ENCODE measurements at regions not wholly inside any gene's neighbourhood (a gene's known extent, or its start where the extent isn't known, plus 50 kb on each side); places are given as distances from the start of the nearest gene placed in this dataset.
A peak's percentile ranks its signal among the peaks of the same experiment; 100 is the strongest.

- POLR2A ChIA-PET, result no interaction called here
These were observed 816.4 kb upstream of the FRG1 start for GRCh38 chr4:189124149-189124758.

GRCh38 chr4:189124791-189125190, 815.9 kb upstream of the FRG1 start:
- Histone ChIP-seq H3K4me1 (peaks cover 5% of the 10 kb centered on the region; the same call in 2 of the 3 replicates), H3K4me3 (no peak overlapping the region), H3K9me3 (no peaks in the 10 kb centered on the region), H3K27ac (no peak overlapping the region; a peak in 1 of 6 replicates), H3K4me2 (no peak overlapping the region)
- POLR2A ChIA-PET, result no interaction called here
- ATAC-seq, result no peak
- CTCF ChIA-PET, result interaction anchor here (0.6 to 2.0 kb wide), 9 partner anchors 8 to 1519 kb away, joined by 3 to 12 read pairs (median 5); no protein-coding TSS in a partner anchor
- DNase-seq (ENCODE audit: low read depth in 1 of 2, low spot score in 1 of 2), result no peak
- no peak for TF ChIP-seq FOSL2 (IDR thresholded peaks at IDR 0.05)
- no peak for TF ChIP-seq FOSL2 (CRISPR knock-in tag; IDR thresholded peaks at IDR 0.05)
- TF ChIP-seq CEBPB (IDR thresholded peaks at IDR 0.05), result no peak
- TF ChIP-seq NFE2L2 (conservative IDR thresholded peaks at IDR 0.05; ENCODE audit: low read length), result no peak
- no peak for TF ChIP-seq PBX3 (IDR thresholded peaks at IDR 0.05)
- TF ChIP-seq RNF2 (IDR thresholded peaks at IDR 0.05; ENCODE audit: borderline replicate concordance, low read depth), result no peak
- no peak for TF ChIP-seq ATOH8 (CRISPR knock-in tag; IDR thresholded peaks at IDR 0.05; ENCODE audit: low read depth)
- FAIRE-seq, result no peak
- 84% methylated on average over 4 of the region's 4 CpGs for WGBS (ENCODE audit: missing lambda C conversion rate)

More at GRCh38 chr4:189124149-189124758, 816.4 kb upstream of the FRG1 start:
- Histone ChIP-seq H3K4me1 (peaks cover 5% of the 10 kb centered on the region; the same call in 2 of the 3 replicates), H3K4me2 (0 out of 3 replicates have a peak overlapping the region, but pooled peaks have one; percentile 37), H3K4me3 (no peak overlapping the region), H3K27ac (peak overlapping the region in 1 of 2 experiments; percentile 16; a peak in 2 of 6 replicates), H3K9me3 (no peaks in the 10 kb centered on the region)
- CTCF ChIA-PET, result interaction anchor here (0.6 to 2.0 kb wide), 11 partner anchors 9 to 1518 kb away, joined by 3 to 12 read pairs (median 4); no protein-coding TSS in a partner anchor
- WGBS (ENCODE audit: missing lambda C conversion rate), result 16% methylated on average over 10 of the region's 10 CpGs
- FAIRE-seq, result no peak
- peak in 1 of 2 experiments; percentile 58 for DNase-seq (ENCODE audit: low read depth in 1 of 2, low spot score in 1 of 2)
- TF ChIP-seq SMC3 (IDR thresholded peaks at IDR 0.05) (peak; percentile 77), BCL3 (IDR thresholded peaks at IDR 0.05) (no peak), CTCF (IDR thresholded peaks at IDR 0.05) (peak; percentile 62), RAD21 (conservative IDR thresholded peaks at IDR 0.05 in 1 of 2, IDR thresholded peaks at IDR 0.05 in 1 of 2) (peak; percentile 85 to 88), FOXS1 (CRISPR knock-in tag; IDR thresholded peaks at IDR 0.05) (no peak), MAFK (IDR thresholded peaks at IDR 0.05; ENCODE audit: partially characterized antibody) (no peak), ATOH8 (CRISPR knock-in tag; IDR thresholded peaks at IDR 0.05; ENCODE audit: low read depth) (no peak)
- peak in 1 of 2 experiments; percentile 66; a peak in 2 of 6 replicates for ATAC-seq

- no peaks in the 10 kb centered on the region for H3K9me3 ChIP-seq
- no peak overlapping the region for H3K4me3 ChIP-seq
- no peak overlapping the region for H3K27ac ChIP-seq
- POLR2A ChIA-PET, result no interaction called here
- ATAC-seq (no peak), FAIRE-seq (no peak), DNase-seq (ENCODE audit: low read depth in 1 of 2, low spot score in 1 of 2) (no peak)
- peaks cover 5% of the 10 kb centered on the region; the same call in 2 of the 3 replicates for H3K4me1 ChIP-seq
- no peak overlapping the region for H3K4me2 ChIP-seq
- CTCF ChIA-PET, result interaction anchor here (1.6 kb wide), 1 partner anchor 76 kb away, joined by 4 read pairs; no protein-coding TSS in a partner anchor
- WGBS (ENCODE audit: missing lambda C conversion rate), result 39% methylated on average over 2 of the region's 2 CpGs
- TF ChIP-seq MAX (IDR thresholded peaks at IDR 0.05) (no peak), RFX5 (IDR thresholded peaks at IDR 0.05) (no peak), EP300 (IDR thresholded peaks at IDR 0.05) (no peak), HOXB5 (CRISPR knock-in tag; IDR thresholded peaks at IDR 0.05) (no peak), BHLHE40 (IDR thresholded peaks at IDR 0.05; ENCODE audit: low read depth, low read length) (no peak), REST (IDR thresholded peaks at IDR 0.05) (no peak), KDM1A (IDR thresholded peaks at IDR 0.05; ENCODE audit: low read depth) (no peak), JUNB (IDR thresholded peaks at IDR 0.05) (no peak), TFCP2L1 (CRISPR knock-in tag; IDR thresholded peaks at IDR 0.05) (no peak), EHF (CRISPR knock-in tag; IDR thresholded peaks at IDR 0.05) (no peak), HOXA7 (CRISPR knock-in tag; IDR thresholded peaks at IDR 0.05) (no peak)
These were observed 814.6 kb upstream of the FRG1 start for GRCh38 chr4:189126040-189126439.

Data from A549 (cell line).